GM19328 (cell line): ENCODE measurements at regions not wholly inside any gene's neighbourhood (a gene's known extent, or its start where the extent isn't known, plus 50 kb on each side); places are given as distances from the start of the nearest gene placed in this dataset.

Source experiments
- ATAC-seq: cut with Tn5 transposase; IDR thresholded peaks from one replicate; pipeline ENCODE4 v1.9.1; 2021; ENCODE audit warnings: mild to moderate bottlenecking, moderate library complexity; ENCODE audit not compliant: unreplicated experiment

- no peak for ATAC-seq
These were observed 452.2 kb downstream of the TUSC7 start for GRCh38 chr3:117161816-117162215.

- no peak for ATAC-seq
These were observed 455.6 kb downstream of the TUSC7 start for GRCh38 chr3:117165176-117165575.

- no peak for ATAC-seq
These were observed 456.0 kb downstream of the TUSC7 start for GRCh38 chr3:117165601-117166051.

- no peak for ATAC-seq
These were observed 459.3 kb downstream of the TUSC7 start for GRCh38 chr3:117168896-117169295.

GRCh38 chr3:117170094-117170493, 460.5 kb downstream of the TUSC7 start:
- no peak for ATAC-seq

GRCh38 chr3:117171124-117171523, 461.5 kb downstream of the TUSC7 start:
- no peak for ATAC-seq

GRCh38 chr3:117172426-117172825, 462.8 kb downstream of the TUSC7 start:
- no peak for ATAC-seq

- ATAC-seq, result no peak
These were observed 471.6 kb downstream of the TUSC7 start for GRCh38 chr3:117181222-117181621.

GRCh38 chr3:117184574-117184973, 475.0 kb downstream of the TUSC7 start:
- ATAC-seq, result no peak

- ATAC-seq, result no peak
These were observed 481.7 kb downstream of the TUSC7 start for GRCh38 chr3:117191245-117191644.

- ATAC-seq, result no peak
These were observed 483.3 kb downstream of the TUSC7 start for GRCh38 chr3:117192888-117193287.

GRCh38 chr3:117193390-117193789, 483.8 kb downstream of the TUSC7 start:
- no peak for ATAC-seq

GRCh38 chr3:117195034-117195433, 485.5 kb downstream of the TUSC7 start:
- ATAC-seq, result no peak

GRCh38 chr3:117200962-117201361, 491.4 kb downstream of the TUSC7 start:
- no peak for ATAC-seq

GRCh38 chr3:117201901-117202774, 492.6 kb downstream of the TUSC7 start:
- no peak for ATAC-seq

- ATAC-seq, result no peak
These were observed 507.8 kb downstream of the TUSC7 start for GRCh38 chr3:117217355-117217754.

- ATAC-seq, result no peak
These were observed 508.3 kb downstream of the TUSC7 start for GRCh38 chr3:117217760-117218316.

GRCh38 chr3:117218641-117219048, 509.1 kb downstream of the TUSC7 start:
- no peak for ATAC-seq

GRCh38 chr3:117219296-117219695, 509.7 kb downstream of the TUSC7 start:
- ATAC-seq, result no peak

- ATAC-seq, result no peak
These were observed 517.4 kb downstream of the TUSC7 start for GRCh38 chr3:117226932-117227331.

- ATAC-seq, result no peak
These were observed 518.9 kb downstream of the TUSC7 start for GRCh38 chr3:117228466-117228865.

GRCh38 chr3:117230924-117231323, 521.3 kb downstream of the TUSC7 start:
- no peak for ATAC-seq
